NCI-H128 (cell line): ENCODE measurements at regions not wholly inside any gene's neighbourhood (a gene's known extent, or its start where the extent isn't known, plus 50 kb on each side); places are given as distances from the start of the nearest gene placed in this dataset.

Source experiments
- DNase-seq: peaks from one replicate; lab custom pipeline; 2025; ENCODE audit not compliant: unreplicated experiment; lab: John Stamatoyannopoulos, UW

- peak; percentile 32 for DNase-seq
These were observed 89.4 kb upstream of the MAP2 start for GRCh38 chr2:209334188-209335017.

- no peak for DNase-seq
These were observed 83.3 kb upstream of the MAP2 start for GRCh38 chr2:209340522-209340921.

DNA sequence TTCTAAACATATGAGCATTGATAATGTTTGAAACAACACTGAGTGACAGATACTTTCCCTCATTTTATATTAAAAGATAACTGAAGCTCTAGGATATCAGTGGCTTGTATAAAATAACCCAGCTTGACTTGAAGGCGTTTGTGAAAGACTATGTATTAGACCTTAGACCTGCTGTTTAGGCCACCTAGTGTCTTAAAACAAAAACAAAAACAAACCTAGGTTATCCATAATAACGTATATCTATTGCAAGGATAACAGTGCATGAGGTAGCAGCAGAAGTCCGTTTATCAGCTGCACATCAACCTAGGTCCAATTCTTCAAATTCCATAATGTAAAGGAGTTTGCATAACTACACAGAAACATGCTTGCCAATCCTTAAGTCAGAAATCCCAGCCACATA, 79.5 kb upstream of the MAP2 start:
- no peak for DNase-seq

DNA sequence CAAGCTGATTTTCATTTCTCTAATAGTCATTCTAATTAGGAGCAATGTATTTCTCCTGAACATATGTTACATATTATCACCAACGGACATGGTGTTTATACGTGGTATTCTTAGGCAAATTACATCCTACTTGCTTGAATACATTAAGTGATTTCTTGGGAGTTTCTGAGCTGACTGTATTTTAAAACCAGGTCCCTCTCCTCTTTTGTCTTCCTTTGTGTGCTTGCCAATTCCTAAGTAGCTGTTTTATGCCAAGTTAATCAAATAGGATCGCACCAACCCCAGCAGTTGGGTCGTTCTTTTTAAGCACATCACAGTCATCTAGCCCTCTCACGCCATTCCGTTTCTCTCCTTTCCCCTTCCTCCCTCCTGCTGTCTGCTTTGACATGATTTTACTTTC, 75.4 kb upstream of the MAP2 start:
- DNase-seq: no peak

DNA sequence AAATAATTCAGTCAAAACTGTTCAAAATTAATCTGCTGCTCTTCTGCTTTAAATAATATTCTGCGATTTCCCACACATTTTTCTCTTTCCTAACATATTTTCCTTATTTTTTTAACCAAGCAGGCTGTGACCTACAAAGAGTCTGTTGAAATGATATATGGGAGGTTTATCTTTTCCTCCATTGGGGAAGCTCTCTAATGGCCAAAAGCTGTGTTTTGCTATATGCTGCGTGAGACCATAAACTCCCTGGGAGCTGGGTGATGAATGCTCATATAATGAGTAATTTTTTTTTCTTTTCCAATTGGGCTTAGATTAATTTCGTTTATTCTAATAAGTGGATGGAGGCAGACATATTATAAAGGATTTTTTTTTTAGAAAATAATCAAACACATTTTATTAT, 72.2 kb upstream of the MAP2 start:
- no peak for DNase-seq

- no peak for DNase-seq
These were observed 64.9 kb upstream of the MAP2 start for GRCh38 chr2:209358992-209359391.

GRCh38 chr2:209367075-209367747, 56.6 kb upstream of the MAP2 start:
- no peak for DNase-seq

- DNase-seq: no peak
These were observed 55.4 kb upstream of the MAP2 start for GRCh38 chr2:209368406-209368805.

- DNase-seq: no peak
These were observed 54.9 kb upstream of the MAP2 start for GRCh38 chr2:209368914-209369313.

DNA sequence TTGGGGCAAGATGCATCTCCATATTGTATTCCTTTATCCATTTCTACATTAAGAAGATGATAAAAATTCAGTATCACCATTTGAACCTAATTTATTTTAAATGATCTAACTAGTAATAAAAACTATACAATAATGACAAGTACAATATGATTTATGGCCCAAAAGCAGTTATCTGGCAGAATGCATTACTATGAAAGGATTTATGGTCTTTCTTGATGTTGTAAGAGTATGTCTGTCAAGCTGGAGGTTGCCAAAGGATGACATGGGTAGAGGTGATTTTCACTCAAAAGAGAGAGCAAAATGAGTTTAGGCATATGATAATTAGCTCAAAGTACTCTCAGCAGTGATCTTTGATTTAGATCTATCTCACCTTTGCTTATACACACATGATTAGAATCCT, 54.2 kb upstream of the MAP2 start:
- no peak for DNase-seq

GRCh38 chr2:209371407-209371806, 52.4 kb upstream of the MAP2 start:
- no peak for DNase-seq
